OCI-LY1 (cell line): ENCODE measurements at regions not wholly inside any gene's neighbourhood (a gene's known extent, or its start where the extent isn't known, plus 50 kb on each side); places are given as distances from the start of the nearest gene placed in this dataset.

Experiments used
- H2AFZ ChIP-seq: fragments of 200-600 bp; sonication (generic), shearing (Covaris generic); 2 replicates; pipeline ENCODE4 v1.6.0; 2014; ENCODE audit warnings: antibody characterized with exemption, mild to moderate bottlenecking, low read length
- H3F3A ChIP-seq: fragments of 200-600 bp; sonication (generic), shearing (Covaris generic); 2 replicates; pipeline ENCODE4 v1.6.0; 2014; ENCODE audit warnings: mild to moderate bottlenecking, antibody characterized with exemption, low read length, moderate library complexity; ENCODE audit not compliant: insufficient read depth
- H3K27ac ChIP-seq: fragments of 200-600 bp; sonication (generic); 2 replicates; pipeline ENCODE4 v1.5.1; 2014; ENCODE audit warnings: low read length, mixed run types, mild to moderate bottlenecking, low read depth; ENCODE audit not compliant: poor library complexity, severe bottlenecking
- H3K27me3 ChIP-seq: fragments of 200-600 bp; sonication (generic); 2 replicates; pipeline ENCODE4 v1.6.0; 2014; ENCODE audit warnings: antibody characterized with exemption, mild to moderate bottlenecking, low read length, moderate library complexity; ENCODE audit not compliant: insufficient read depth
- H3K36me3 ChIP-seq: fragments of 200-600 bp; sonication (generic); 2 replicates; pipeline ENCODE4 v1.6.1; 2014; ENCODE audit warnings: mild to moderate bottlenecking, antibody characterized with exemption, low read length, moderate library complexity, mixed read lengths; ENCODE audit not compliant: insufficient read depth
- H3K4me1 ChIP-seq: fragments of 200-600 bp; sonication (generic); 2 replicates; pipeline ENCODE4 v1.5.1; 2014; ENCODE audit warnings: mild to moderate bottlenecking, low read length, moderate library complexity; ENCODE audit not compliant: insufficient read depth, severe bottlenecking
- H3K4me2 ChIP-seq: fragments of 200-600 bp; sonication (generic), shearing (Covaris generic); 2 replicates; pipeline ENCODE4 v1.6.1; 2014; ENCODE audit warnings: low read length
- H3K4me3 ChIP-seq: fragments of 200-600 bp; sonication (generic); 2 replicates; pipeline ENCODE4 v1.5.1; 2014; ENCODE audit warnings: low read length, low read depth, mild to moderate bottlenecking, mixed read lengths; ENCODE audit not compliant: poor library complexity, severe bottlenecking
- H3K79me2 ChIP-seq: fragments of 200-600 bp; shearing (Covaris generic); 2 replicates; pipeline ENCODE4 v1.6.1; 2016; ENCODE audit warnings: mixed run types, low read length, mixed read lengths; ENCODE audit not compliant: insufficient read depth
- H3K9ac ChIP-seq: fragments of 200-600 bp; sonication (generic), shearing (Covaris generic); 2 replicates; pipeline ENCODE4 v1.6.1; 2014; ENCODE audit warnings: mild to moderate bottlenecking, low read length, mixed read lengths
- H3K9me2 ChIP-seq: fragments of 200-600 bp; sonication (generic), shearing (Covaris generic); 2 replicates; pipeline ENCODE4 v1.6.1; 2014; ENCODE audit warnings: low read depth, mild to moderate bottlenecking, low read length, mixed read lengths
- H3K9me3 ChIP-seq: fragments of 200-600 bp; shearing (Covaris generic); 2 replicates; pipeline ENCODE4 v1.6.1; 2014; ENCODE audit warnings: low read length, mixed read lengths
- H4K20me1 ChIP-seq: fragments of 200-600 bp; sonication (generic), shearing (Covaris generic); 2 replicates; pipeline ENCODE4 v1.6.0; 2016; ENCODE audit warnings: mild to moderate bottlenecking, low read length; ENCODE audit not compliant: insufficient read depth
- EZH2 ChIP-seq: fragments of 200-600 bp; sonication (generic), shearing (Covaris generic); IDR thresholded peaks from 2 replicates; pipeline ENCODE4 v1.8.0; 2017; ENCODE audit warnings: borderline replicate concordance, mixed run types, mild to moderate bottlenecking, antibody characterized with exemption, low read length, moderate library complexity, mixed read lengths
- TF ChIP-seq, protein P1 (sequence below): fragments of 200-600 bp; sonication (generic), shearing (Covaris generic); IDR thresholded peaks from 2 replicates; pipeline ENCODE4 v1.5.1; 2017; ENCODE audit warnings: mild to moderate bottlenecking, antibody characterized with exemption, low read length, moderate library complexity, mixed read lengths

DNA sequence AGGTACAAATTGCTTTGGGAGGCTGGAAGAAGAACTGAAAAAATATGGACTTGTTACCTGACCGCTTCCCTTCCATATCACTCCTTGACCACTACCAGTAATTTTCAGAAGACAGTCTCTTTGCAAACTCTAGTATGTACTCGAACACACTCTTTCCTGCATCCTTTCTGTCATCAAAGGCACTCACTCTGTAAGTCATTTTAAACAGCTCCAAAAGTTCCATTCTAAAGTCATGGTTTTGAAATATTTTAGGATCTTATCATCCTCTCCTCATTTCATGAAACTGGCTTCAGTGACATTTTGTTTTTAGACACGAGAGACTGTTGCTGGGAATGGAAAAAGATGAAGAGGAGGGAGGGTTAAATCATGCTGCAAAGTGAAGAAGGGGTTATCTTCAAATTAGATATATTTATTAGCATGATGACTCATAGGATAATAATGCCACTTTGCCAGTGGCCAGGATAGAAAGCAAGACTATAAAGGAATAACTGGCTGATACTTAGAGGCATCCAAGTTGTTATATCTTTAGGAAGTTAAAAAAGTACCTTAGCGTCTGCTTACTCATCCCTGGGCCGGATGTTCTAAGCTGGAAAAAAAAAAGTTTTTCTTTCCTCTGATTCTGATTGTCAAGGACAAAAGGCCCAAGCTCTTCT is 549.3 kb downstream of the METTL15 start:
- H3K27me3 ChIP-seq: no peaks in the 10 kb centered on the region
- no peaks in the 10 kb centered on the region for H3K4me1 ChIP-seq
- no peak overlapping the region for H2AFZ ChIP-seq
- no peaks in the 10 kb centered on the region for H3K9me3 ChIP-seq
- H3K79me2 ChIP-seq: no peaks in the 10 kb centered on the region
- H3F3A ChIP-seq: no peaks in the 10 kb centered on the region
- H3K4me3 ChIP-seq: no peak overlapping the region
- no peaks in the 10 kb centered on the region for H3K9me2 ChIP-seq
- H3K9ac ChIP-seq: no peak overlapping the region
- no peak overlapping the region for H3K4me2 ChIP-seq
- TF ChIP-seq, protein P1, sequence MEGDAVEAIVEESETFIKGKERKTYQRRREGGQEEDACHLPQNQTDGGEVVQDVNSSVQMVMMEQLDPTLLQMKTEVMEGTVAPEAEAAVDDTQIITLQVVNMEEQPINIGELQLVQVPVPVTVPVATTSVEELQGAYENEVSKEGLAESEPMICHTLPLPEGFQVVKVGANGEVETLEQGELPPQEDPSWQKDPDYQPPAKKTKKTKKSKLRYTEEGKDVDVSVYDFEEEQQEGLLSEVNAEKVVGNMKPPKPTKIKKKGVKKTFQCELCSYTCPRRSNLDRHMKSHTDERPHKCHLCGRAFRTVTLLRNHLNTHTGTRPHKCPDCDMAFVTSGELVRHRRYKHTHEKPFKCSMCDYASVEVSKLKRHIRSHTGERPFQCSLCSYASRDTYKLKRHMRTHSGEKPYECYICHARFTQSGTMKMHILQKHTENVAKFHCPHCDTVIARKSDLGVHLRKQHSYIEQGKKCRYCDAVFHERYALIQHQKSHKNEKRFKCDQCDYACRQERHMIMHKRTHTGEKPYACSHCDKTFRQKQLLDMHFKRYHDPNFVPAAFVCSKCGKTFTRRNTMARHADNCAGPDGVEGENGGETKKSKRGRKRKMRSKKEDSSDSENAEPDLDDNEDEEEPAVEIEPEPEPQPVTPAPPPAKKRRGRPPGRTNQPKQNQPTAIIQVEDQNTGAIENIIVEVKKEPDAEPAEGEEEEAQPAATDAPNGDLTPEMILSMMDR: no peak
- TF ChIP-seq EZH2: no peak
- H4K20me1 ChIP-seq: no peaks in the 10 kb centered on the region
- H3K27ac ChIP-seq: no peak overlapping the region
- H3K36me3 ChIP-seq: no peaks in the 10 kb centered on the region

GRCh38 chr11:28654191-28654590 is 546.0 kb downstream of the METTL15 start:
- Histone ChIP-seq H3K79me2 (no peaks in the 10 kb centered on the region), H3K9me3 (no peaks in the 10 kb centered on the region), H3K27me3 (no peaks in the 10 kb centered on the region), H3K4me1 (no peaks in the 10 kb centered on the region), H3K27ac (no peak overlapping the region), H3F3A (no peaks in the 10 kb centered on the region), H2AFZ (no peak overlapping the region), H3K9me2 (no peaks in the 10 kb centered on the region), H3K9ac (no peak overlapping the region), H3K4me3 (no peak overlapping the region), H4K20me1 (no peaks in the 10 kb centered on the region), H3K36me3 (no peaks in the 10 kb centered on the region), H3K4me2 (no peak overlapping the region)
- TF ChIP-seq, protein P1: no peak
- TF ChIP-seq EZH2: no peak

GRCh38 chr11:28649922-28650321 is 541.7 kb downstream of the METTL15 start:
- Histone ChIP-seq H3K9ac (no peak overlapping the region), H3K4me1 (no peaks in the 10 kb centered on the region), H3K9me3 (no peaks in the 10 kb centered on the region), H4K20me1 (no peaks in the 10 kb centered on the region), H3K4me2 (no peak overlapping the region), H3K36me3 (no peaks in the 10 kb centered on the region), H3K27ac (no peak overlapping the region), H2AFZ (no peak overlapping the region), H3K9me2 (no peaks in the 10 kb centered on the region), H3K4me3 (no peak overlapping the region), H3F3A (no peaks in the 10 kb centered on the region), H3K79me2 (no peaks in the 10 kb centered on the region), H3K27me3 (no peaks in the 10 kb centered on the region)
- TF ChIP-seq, protein P1: no peak
- TF ChIP-seq EZH2: no peak
